HEK293 (cell line): ENCODE measurements at regions not wholly inside any gene's neighbourhood (a gene's known extent, or its start where the extent isn't known, plus 50 kb on each side); places are given as distances from the start of the nearest gene placed in this dataset.

Experiments used
- KLF9 ChIP-seq: fragments of 450-650 bp; formaldehyde crosslinking; IDR thresholded peaks from 2 replicates; pipeline ENCODE4 v1.5.1; 2016; ENCODE audit warnings: missing biosample characterization, missing genetic modification characterization, low read depth
- YY1 ChIP-seq: fragments of 450-650 bp; formaldehyde crosslinking; IDR thresholded peaks from 2 replicates; pipeline ENCODE4 v1.5.1; 2018; ENCODE audit warnings: missing biosample characterization, missing genetic modification characterization
- ZNF10 ChIP-seq: fragments of 450-650 bp; formaldehyde crosslinking; IDR thresholded peaks from 2 replicates; pipeline ENCODE4 v1.5.1; 2017; ENCODE audit warnings: missing biosample characterization, missing genetic modification characterization
- ZNF292 ChIP-seq: fragments of 450-650 bp; formaldehyde crosslinking; IDR thresholded peaks from 2 replicates; pipeline ENCODE4 v1.5.1; 2016; ENCODE audit warnings: low read depth, missing biosample characterization, missing genetic modification characterization, borderline replicate concordance
- ZNF48 ChIP-seq: fragments of 450-650 bp; formaldehyde crosslinking; IDR thresholded peaks from 2 replicates; pipeline ENCODE4 v1.5.1; 2016; ENCODE audit warnings: missing biosample characterization, missing genetic modification characterization
- ZNF501 ChIP-seq: fragments of 450-650 bp; formaldehyde crosslinking; IDR thresholded peaks from 2 replicates; pipeline ENCODE4 v1.5.1; 2016; ENCODE audit warnings: missing biosample characterization, missing genetic modification characterization
- ZNF558 ChIP-seq: fragments of 450-650 bp; formaldehyde crosslinking; IDR thresholded peaks from 2 replicates; pipeline ENCODE4 v1.5.1; 2016; ENCODE audit warnings: missing biosample characterization, missing genetic modification characterization
- ZNF830 ChIP-seq: fragments of 450-650 bp; IDR thresholded peaks from 2 replicates; pipeline ENCODE4 v1.5.0; 2018; ENCODE audit warnings: missing biosample characterization, missing genetic modification characterization, low read depth, mild to moderate bottlenecking, moderate library complexity
- TF ChIP-seq, protein P1 (sequence below): fragments of 450-650 bp; formaldehyde crosslinking; IDR thresholded peaks from 2 replicates; pipeline ENCODE4 v1.5.1; 2016; ENCODE audit warnings: missing biosample characterization, missing genetic modification characterization
- TF ChIP-seq, protein P2 (sequence below): fragments of 450-650 bp; formaldehyde crosslinking; conservative IDR thresholded peaks from 2 replicates; pipeline ENCODE4 v1.5.1; 2016; ENCODE audit warnings: low read depth, missing biosample characterization, missing genetic modification characterization
- TF ChIP-seq, protein P3 (sequence below): fragments of 450-650 bp; formaldehyde crosslinking; IDR thresholded peaks from 2 replicates; pipeline ENCODE4 v1.5.1; 2016; ENCODE audit warnings: missing biosample characterization, missing genetic modification characterization
- TF ChIP-seq, protein P4 (sequence below): fragments of 450-650 bp; formaldehyde crosslinking; IDR thresholded peaks from 2 replicates; pipeline ENCODE4 v1.5.1; 2017; ENCODE audit warnings: missing biosample characterization, missing genetic modification characterization
- TF ChIP-seq, protein P5 (sequence below): fragments of 450-650 bp; formaldehyde crosslinking; optimal IDR thresholded peaks from 2 replicates; pipeline ENCODE3; 2016; ENCODE audit warnings: missing biosample characterization, mild to moderate bottlenecking, missing genetic modification characterization
- TF ChIP-seq, protein P6 (sequence below): fragments of 450-650 bp; formaldehyde crosslinking; IDR thresholded peaks from 2 replicates; pipeline ENCODE4 v1.5.1; 2017; ENCODE audit warnings: missing biosample characterization, missing genetic modification characterization

DNA sequence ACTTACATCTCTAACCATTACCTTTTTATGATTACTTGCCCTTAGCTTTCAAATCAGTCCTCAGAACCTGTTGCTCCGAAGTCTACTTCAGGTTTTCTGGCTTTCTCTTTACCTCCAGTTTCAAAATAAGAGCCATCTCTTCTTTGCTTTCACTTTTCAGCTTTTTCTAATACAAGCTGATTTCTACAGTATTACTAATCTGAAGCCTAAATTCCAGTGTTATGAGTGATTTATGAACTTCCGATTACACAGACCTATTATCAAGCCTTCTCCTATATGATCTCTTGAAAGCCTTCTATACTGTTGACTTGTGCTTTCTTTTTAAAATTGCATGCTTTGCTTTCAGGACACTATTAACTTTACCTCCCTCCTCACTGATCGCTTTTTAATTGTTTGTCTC is 1307.8 kb upstream of the CELF2 start:
- TF ChIP-seq, protein P1, sequence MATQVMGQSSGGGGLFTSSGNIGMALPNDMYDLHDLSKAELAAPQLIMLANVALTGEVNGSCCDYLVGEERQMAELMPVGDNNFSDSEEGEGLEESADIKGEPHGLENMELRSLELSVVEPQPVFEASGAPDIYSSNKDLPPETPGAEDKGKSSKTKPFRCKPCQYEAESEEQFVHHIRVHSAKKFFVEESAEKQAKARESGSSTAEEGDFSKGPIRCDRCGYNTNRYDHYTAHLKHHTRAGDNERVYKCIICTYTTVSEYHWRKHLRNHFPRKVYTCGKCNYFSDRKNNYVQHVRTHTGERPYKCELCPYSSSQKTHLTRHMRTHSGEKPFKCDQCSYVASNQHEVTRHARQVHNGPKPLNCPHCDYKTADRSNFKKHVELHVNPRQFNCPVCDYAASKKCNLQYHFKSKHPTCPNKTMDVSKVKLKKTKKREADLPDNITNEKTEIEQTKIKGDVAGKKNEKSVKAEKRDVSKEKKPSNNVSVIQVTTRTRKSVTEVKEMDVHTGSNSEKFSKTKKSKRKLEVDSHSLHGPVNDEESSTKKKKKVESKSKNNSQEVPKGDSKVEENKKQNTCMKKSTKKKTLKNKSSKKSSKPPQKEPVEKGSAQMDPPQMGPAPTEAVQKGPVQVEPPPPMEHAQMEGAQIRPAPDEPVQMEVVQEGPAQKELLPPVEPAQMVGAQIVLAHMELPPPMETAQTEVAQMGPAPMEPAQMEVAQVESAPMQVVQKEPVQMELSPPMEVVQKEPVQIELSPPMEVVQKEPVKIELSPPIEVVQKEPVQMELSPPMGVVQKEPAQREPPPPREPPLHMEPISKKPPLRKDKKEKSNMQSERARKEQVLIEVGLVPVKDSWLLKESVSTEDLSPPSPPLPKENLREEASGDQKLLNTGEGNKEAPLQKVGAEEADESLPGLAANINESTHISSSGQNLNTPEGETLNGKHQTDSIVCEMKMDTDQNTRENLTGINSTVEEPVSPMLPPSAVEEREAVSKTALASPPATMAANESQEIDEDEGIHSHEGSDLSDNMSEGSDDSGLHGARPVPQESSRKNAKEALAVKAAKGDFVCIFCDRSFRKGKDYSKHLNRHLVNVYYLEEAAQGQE: no peak
- TF ChIP-seq, protein P2, sequence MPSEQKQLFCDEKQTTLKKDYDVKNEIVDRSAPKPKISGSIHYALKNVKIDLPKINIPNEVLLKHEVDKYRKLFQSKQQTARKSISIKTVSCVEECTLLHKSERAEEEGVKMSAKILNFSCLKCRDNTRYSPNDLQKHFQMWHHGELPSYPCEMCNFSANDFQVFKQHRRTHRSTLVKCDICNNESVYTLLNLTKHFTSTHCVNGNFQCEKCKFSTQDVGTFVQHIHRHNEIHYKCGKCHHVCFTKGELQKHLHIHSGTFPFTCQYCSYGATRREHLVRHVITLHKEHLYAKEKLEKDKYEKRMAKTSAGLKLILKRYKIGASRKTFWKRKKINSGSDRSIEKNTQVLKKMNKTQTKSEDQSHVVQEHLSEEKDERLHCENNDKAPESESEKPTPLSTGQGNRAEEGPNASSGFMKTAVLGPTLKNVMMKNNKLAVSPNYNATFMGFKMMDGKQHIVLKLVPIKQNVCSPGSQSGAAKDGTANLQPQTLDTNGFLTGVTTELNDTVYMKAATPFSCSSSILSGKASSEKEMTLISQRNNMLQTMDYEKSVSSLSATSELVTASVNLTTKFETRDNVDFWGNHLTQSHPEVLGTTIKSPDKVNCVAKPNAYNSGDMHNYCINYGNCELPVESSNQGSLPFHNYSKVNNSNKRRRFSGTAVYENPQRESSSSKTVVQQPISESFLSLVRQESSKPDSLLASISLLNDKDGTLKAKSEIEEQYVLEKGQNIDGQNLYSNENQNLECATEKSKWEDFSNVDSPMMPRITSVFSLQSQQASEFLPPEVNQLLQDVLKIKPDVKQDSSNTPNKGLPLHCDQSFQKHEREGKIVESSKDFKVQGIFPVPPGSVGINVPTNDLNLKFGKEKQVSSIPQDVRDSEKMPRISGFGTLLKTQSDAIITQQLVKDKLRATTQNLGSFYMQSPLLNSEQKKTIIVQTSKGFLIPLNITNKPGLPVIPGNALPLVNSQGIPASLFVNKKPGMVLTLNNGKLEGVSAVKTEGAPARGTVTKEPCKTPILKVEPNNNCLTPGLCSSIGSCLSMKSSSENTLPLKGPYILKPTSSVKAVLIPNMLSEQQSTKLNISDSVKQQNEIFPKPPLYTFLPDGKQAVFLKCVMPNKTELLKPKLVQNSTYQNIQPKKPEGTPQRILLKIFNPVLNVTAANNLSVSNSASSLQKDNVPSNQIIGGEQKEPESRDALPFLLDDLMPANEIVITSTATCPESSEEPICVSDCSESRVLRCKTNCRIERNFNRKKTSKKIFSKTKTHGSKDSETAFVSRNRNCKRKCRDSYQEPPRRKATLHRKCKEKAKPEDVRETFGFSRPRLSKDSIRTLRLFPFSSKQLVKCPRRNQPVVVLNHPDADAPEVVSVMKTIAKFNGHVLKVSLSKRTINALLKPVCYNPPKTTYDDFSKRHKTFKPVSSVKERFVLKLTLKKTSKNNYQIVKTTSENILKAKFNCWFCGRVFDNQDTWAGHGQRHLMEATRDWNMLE (tag by site-specific recombination): no peak
- no peak for TF ChIP-seq ZNF10 (tag by site-specific recombination)
- TF ChIP-seq, protein P3, sequence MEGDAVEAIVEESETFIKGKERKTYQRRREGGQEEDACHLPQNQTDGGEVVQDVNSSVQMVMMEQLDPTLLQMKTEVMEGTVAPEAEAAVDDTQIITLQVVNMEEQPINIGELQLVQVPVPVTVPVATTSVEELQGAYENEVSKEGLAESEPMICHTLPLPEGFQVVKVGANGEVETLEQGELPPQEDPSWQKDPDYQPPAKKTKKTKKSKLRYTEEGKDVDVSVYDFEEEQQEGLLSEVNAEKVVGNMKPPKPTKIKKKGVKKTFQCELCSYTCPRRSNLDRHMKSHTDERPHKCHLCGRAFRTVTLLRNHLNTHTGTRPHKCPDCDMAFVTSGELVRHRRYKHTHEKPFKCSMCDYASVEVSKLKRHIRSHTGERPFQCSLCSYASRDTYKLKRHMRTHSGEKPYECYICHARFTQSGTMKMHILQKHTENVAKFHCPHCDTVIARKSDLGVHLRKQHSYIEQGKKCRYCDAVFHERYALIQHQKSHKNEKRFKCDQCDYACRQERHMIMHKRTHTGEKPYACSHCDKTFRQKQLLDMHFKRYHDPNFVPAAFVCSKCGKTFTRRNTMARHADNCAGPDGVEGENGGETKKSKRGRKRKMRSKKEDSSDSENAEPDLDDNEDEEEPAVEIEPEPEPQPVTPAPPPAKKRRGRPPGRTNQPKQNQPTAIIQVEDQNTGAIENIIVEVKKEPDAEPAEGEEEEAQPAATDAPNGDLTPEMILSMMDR (tag by site-specific recombination): no peak
- TF ChIP-seq YY1 (tag by site-specific recombination): no peak
- TF ChIP-seq, protein P4, sequence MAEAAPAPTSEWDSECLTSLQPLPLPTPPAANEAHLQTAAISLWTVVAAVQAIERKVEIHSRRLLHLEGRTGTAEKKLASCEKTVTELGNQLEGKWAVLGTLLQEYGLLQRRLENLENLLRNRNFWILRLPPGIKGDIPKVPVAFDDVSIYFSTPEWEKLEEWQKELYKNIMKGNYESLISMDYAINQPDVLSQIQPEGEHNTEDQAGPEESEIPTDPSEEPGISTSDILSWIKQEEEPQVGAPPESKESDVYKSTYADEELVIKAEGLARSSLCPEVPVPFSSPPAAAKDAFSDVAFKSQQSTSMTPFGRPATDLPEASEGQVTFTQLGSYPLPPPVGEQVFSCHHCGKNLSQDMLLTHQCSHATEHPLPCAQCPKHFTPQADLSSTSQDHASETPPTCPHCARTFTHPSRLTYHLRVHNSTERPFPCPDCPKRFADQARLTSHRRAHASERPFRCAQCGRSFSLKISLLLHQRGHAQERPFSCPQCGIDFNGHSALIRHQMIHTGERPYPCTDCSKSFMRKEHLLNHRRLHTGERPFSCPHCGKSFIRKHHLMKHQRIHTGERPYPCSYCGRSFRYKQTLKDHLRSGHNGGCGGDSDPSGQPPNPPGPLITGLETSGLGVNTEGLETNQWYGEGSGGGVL: no peak
- TF ChIP-seq ZNF292 (tag by site-specific recombination): no peak
- TF ChIP-seq ZNF558: no peak
- TF ChIP-seq, protein P5, sequence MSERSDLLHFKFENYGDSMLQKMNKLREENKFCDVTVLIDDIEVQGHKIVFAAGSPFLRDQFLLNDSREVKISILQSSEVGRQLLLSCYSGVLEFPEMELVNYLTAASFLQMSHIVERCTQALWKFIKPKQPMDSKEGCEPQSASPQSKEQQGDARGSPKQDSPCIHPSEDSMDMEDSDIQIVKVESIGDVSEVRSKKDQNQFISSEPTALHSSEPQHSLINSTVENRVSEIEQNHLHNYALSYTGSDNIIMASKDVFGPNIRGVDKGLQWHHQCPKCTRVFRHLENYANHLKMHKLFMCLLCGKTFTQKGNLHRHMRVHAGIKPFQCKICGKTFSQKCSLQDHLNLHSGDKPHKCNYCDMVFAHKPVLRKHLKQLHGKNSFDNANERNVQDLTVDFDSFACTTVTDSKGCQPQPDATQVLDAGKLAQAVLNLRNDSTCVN (tag by site-specific recombination): no peak
- TF ChIP-seq ZNF501 (tag by site-specific recombination): no peak
- TF ChIP-seq, protein P6, sequence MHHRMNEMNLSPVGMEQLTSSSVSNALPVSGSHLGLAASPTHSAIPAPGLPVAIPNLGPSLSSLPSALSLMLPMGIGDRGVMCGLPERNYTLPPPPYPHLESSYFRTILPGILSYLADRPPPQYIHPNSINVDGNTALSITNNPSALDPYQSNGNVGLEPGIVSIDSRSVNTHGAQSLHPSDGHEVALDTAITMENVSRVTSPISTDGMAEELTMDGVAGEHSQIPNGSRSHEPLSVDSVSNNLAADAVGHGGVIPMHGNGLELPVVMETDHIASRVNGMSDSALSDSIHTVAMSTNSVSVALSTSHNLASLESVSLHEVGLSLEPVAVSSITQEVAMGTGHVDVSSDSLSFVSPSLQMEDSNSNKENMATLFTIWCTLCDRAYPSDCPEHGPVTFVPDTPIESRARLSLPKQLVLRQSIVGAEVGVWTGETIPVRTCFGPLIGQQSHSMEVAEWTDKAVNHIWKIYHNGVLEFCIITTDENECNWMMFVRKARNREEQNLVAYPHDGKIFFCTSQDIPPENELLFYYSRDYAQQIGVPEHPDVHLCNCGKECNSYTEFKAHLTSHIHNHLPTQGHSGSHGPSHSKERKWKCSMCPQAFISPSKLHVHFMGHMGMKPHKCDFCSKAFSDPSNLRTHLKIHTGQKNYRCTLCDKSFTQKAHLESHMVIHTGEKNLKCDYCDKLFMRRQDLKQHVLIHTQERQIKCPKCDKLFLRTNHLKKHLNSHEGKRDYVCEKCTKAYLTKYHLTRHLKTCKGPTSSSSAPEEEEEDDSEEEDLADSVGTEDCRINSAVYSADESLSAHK (tag by site-specific recombination): no peak
- no peak for TF ChIP-seq KLF9 (tag by site-specific recombination)
- TF ChIP-seq ZNF830 (tag by site-specific recombination): no peak
- TF ChIP-seq ZNF48: no peak
